Chondrocyte (in vitro differentiated cells): ENCODE measurements at regions not wholly inside any gene's neighbourhood (a gene's known extent, or its start where the extent isn't known, plus 50 kb on each side); places are given as distances from the start of the nearest gene placed in this dataset.
A peak's percentile ranks its signal among the peaks of the same experiment; 100 is the strongest.

ENCODE experiments used
- DNase-seq: peaks from one replicate; pipeline ENCODE4 v3.0.0; 2021; ENCODE audit warnings: mixed read lengths, low spot score
- H3K27ac Mint-ChIP-seq: one replicate; pipeline ENCODE4 v1.8.0; 2021; ENCODE audit warnings: mild to moderate bottlenecking, moderate library complexity, mixed read lengths; ENCODE audit not compliant: unreplicated experiment
- H3K27me3 Mint-ChIP-seq: 2 replicates; pipeline ENCODE4 v1.8.0; 2021; ENCODE audit warnings: low read depth, mixed read lengths
- H3K36me3 Mint-ChIP-seq: 2 replicates; pipeline ENCODE4 v1.8.0; 2021; ENCODE audit warnings: low read depth, mixed read lengths
- H3K4me1 Mint-ChIP-seq: 2 replicates; pipeline ENCODE4 v1.8.0; 2021; ENCODE audit warnings: low read depth, mild to moderate bottlenecking, mixed read lengths
- H3K4me3 Mint-ChIP-seq: one replicate; pipeline ENCODE4 v1.8.0; 2021; ENCODE audit warnings: mild to moderate bottlenecking, moderate library complexity, mixed read lengths; ENCODE audit not compliant: unreplicated experiment
- H3K9me3 Mint-ChIP-seq: 2 replicates; pipeline ENCODE4 v1.8.0; 2021; ENCODE audit warnings: low read depth, mixed read lengths
- CTCF ChIP-seq: fragments of 200-600 bp; sonication (generic); IDR thresholded peaks from 2 replicates; pipeline ENCODE4 v1.5.0; 2021; ENCODE audit warnings: antibody characterized with exemption, mild to moderate bottlenecking, moderate library complexity

GRCh38 chr12:14283489-14284144, 81.9 kb upstream of the ATF7IP start:
- TF ChIP-seq CTCF, result no peak
- Mint-ChIP-seq H3K4me1 (peaks cover 11% of the 10 kb centered on the region), H3K9me3 (peaks cover 5% of the 10 kb centered on the region), H3K4me3 (no peak overlapping the region), H3K27me3 (no peaks in the 10 kb centered on the region), H3K36me3 (no peaks in the 10 kb centered on the region), H3K27ac (peak overlapping the region; percentile 15)
- DNase-seq, result no peak

- no peak for DNase-seq
- H3K9me3 Mint-ChIP-seq, result peaks cover 6% of the 10 kb centered on the region
- H3K36me3 Mint-ChIP-seq, result no peaks in the 10 kb centered on the region
- no peak overlapping the region for H3K27ac Mint-ChIP-seq
- no peak for TF ChIP-seq CTCF
- H3K4me3 Mint-ChIP-seq, result no peak overlapping the region
- peaks cover 11% of the 10 kb centered on the region for H3K4me1 Mint-ChIP-seq
- no peaks in the 10 kb centered on the region for H3K27me3 Mint-ChIP-seq
Observed at GRCh38 chr12:14284184-14284722, 81.2 kb upstream of the ATF7IP start.

- DNase-seq, result no peak
- Mint-ChIP-seq H3K4me1 (no peaks in the 10 kb centered on the region), H3K27ac (no peak overlapping the region), H3K9me3 (peaks cover 14% of the 10 kb centered on the region), H3K4me3 (no peak overlapping the region), H3K36me3 (no peaks in the 10 kb centered on the region), H3K27me3 (no peaks in the 10 kb centered on the region)
- TF ChIP-seq CTCF, result no peak
Observed at GRCh38 chr12:14289601-14290000, 75.9 kb upstream of the ATF7IP start.

DNA sequence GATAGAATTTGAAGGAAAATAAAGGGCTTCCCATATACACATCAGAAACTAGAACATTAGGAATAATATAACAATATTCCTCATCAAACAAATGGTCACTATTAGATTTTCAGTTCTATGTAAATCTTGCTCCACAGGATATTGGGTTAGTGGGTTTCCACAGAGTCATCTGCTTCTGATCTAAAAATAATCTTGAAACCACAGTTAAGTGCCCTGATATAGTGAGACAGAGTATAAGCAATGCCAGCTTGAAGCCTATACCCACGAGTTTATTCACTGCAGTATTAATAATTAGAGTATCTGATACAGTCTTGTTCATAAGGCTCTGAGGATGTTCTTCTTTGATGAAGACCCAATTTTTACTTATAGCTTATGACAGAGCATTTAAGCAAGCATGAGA, 74.5 kb upstream of the ATF7IP start:
- no peaks in the 10 kb centered on the region for H3K27me3 Mint-ChIP-seq
- H3K9me3 Mint-ChIP-seq, result peaks cover 19% of the 10 kb centered on the region
- DNase-seq, result no peak
- H3K4me3 Mint-ChIP-seq, result no peak overlapping the region
- H3K36me3 Mint-ChIP-seq, result no peaks in the 10 kb centered on the region
- TF ChIP-seq CTCF, result no peak
- H3K4me1 Mint-ChIP-seq, result no peaks in the 10 kb centered on the region
- no peak overlapping the region for H3K27ac Mint-ChIP-seq

- Mint-ChIP-seq H3K4me1 (no peaks in the 10 kb centered on the region), H3K4me3 (no peak overlapping the region), H3K9me3 (peaks cover 30% of the 10 kb centered on the region), H3K27ac (no peak overlapping the region), H3K36me3 (peaks cover 3% of the 10 kb centered on the region), H3K27me3 (no peaks in the 10 kb centered on the region)
- no peak for TF ChIP-seq CTCF
- no peak for DNase-seq
Observed at GRCh38 chr12:14303661-14304155, 61.8 kb upstream of the ATF7IP start.
